HAP-1 (cell line): ENCODE measurements at regions not wholly inside any gene's neighbourhood (a gene's known extent, or its start where the extent isn't known, plus 50 kb on each side); places are given as distances from the start of the nearest gene placed in this dataset.

ENCODE experiments used
- DNase-seq, 2 experiments: peaks; one replicate each; pipeline ENCODE4 v3.0.0-alpha.2; 2016 to 2020; ENCODE audit warnings: low spot score in 2 of 2
- H3K27me3 ChIP-seq: fragments of 250-450 bp; sonication (Bioruptor Pico); 2 replicates; pipeline ENCODE4 v1.5.1; 2020; ENCODE audit warnings: low read depth, mild to moderate bottlenecking, moderate library complexity
- H3K36me3 ChIP-seq: fragments of 250-450 bp; sonication (Bioruptor Pico); replicated peaks from 2 replicates; pipeline ENCODE4 v1.5.1; 2020; ENCODE audit warnings: mild to moderate bottlenecking
- H3K4me1 ChIP-seq: fragments of 250-450 bp; sonication (Bioruptor Pico); 2 replicates; pipeline ENCODE4 v1.5.1; 2020; ENCODE audit warnings: mild to moderate bottlenecking
- H3K4me3 ChIP-seq: fragments of 250-450 bp; sonication (Bioruptor Pico); 2 replicates; pipeline ENCODE4 v1.5.1; 2020; ENCODE audit warnings: mild to moderate bottlenecking, moderate library complexity
- H3K9me3 ChIP-seq: fragments of 250-450 bp; sonication (Bioruptor Pico); 2 replicates; pipeline ENCODE4 v1.5.1; 2020; ENCODE audit warnings: mild to moderate bottlenecking, moderate library complexity
- in situ Hi-C: fragments of 300-500 bp; cut with MboI; formaldehyde crosslinking; loops from 3 replicates; pipeline ENCODE4 v1.14.3; 2020; ENCODE audit warnings: low sequenced_read_pairs, inconsistent platforms, mixed read lengths

GRCh38 chr1:220391491-220391890, 119.2 kb upstream of the RAB3GAP2 start:
- in situ Hi-C loops: no loop called here

GRCh38 chr1:220389634-220390033, 117.4 kb upstream of the RAB3GAP2 start:
- Histone ChIP-seq H3K9me3 (no peaks in the 10 kb centered on the region), H3K36me3 (no peaks in the 10 kb centered on the region)
- in situ Hi-C loops: no loop called here

More at GRCh38 chr1:220391491-220391890, 119.2 kb upstream of the RAB3GAP2 start:
- DNase-seq: no peak
- no peaks in the 10 kb centered on the region for H3K9me3 ChIP-seq
- H3K36me3 ChIP-seq: no peaks in the 10 kb centered on the region
- H3K4me1 ChIP-seq: no peaks in the 10 kb centered on the region
- peaks cover 2% of the 10 kb centered on the region for H3K27me3 ChIP-seq
- no peak overlapping the region for H3K4me3 ChIP-seq

GRCh38 chr1:220386494-220387195, 114.4 kb upstream of the RAB3GAP2 start:
- in situ Hi-C loops: no loop called here
- Histone ChIP-seq H3K36me3 (no peaks in the 10 kb centered on the region), H3K4me1 (peaks cover 12% of the 10 kb centered on the region), H3K27me3 (no peaks in the 10 kb centered on the region), H3K9me3 (no peaks in the 10 kb centered on the region), H3K4me3 (no peak overlapping the region)
- DNase-seq: no peak

More at GRCh38 chr1:220389634-220390033, 117.4 kb upstream of the RAB3GAP2 start:
- Histone ChIP-seq H3K4me3 (no peak overlapping the region), H3K27me3 (no peaks in the 10 kb centered on the region), H3K4me1 (no peaks in the 10 kb centered on the region)
- DNase-seq: no peak

GRCh38 chr1:220385158-220385557, 112.9 kb upstream of the RAB3GAP2 start:
- in situ Hi-C loops: no loop called here

GRCh38 chr1:220382994-220383393, 110.7 kb upstream of the RAB3GAP2 start:
- Histone ChIP-seq H3K27me3 (no peaks in the 10 kb centered on the region), H3K36me3 (no peaks in the 10 kb centered on the region), H3K4me1 (peaks cover 12% of the 10 kb centered on the region), H3K4me3 (no peak overlapping the region), H3K9me3 (no peaks in the 10 kb centered on the region)
- DNase-seq: peak; percentile 37 to 47
- in situ Hi-C loops: no loop called here

More at GRCh38 chr1:220385158-220385557, 112.9 kb upstream of the RAB3GAP2 start:
- DNase-seq: no peak
- H3K9me3 ChIP-seq: no peaks in the 10 kb centered on the region
- H3K27me3 ChIP-seq: no peaks in the 10 kb centered on the region
- no peak overlapping the region for H3K4me3 ChIP-seq
- H3K4me1 ChIP-seq: peaks cover 12% of the 10 kb centered on the region
- no peaks in the 10 kb centered on the region for H3K36me3 ChIP-seq

- in situ Hi-C loops: no loop called here
- DNase-seq: no peak
- Histone ChIP-seq H3K4me3 (no peak overlapping the region), H3K27me3 (no peaks in the 10 kb centered on the region), H3K9me3 (no peaks in the 10 kb centered on the region), H3K36me3 (no peaks in the 10 kb centered on the region), H3K4me1 (peaks cover 12% of the 10 kb centered on the region)
These were observed 108.6 kb upstream of the RAB3GAP2 start for GRCh38 chr1:220380885-220381284.

- Histone ChIP-seq H3K36me3 (no peaks in the 10 kb centered on the region), H3K4me1 (peaks cover 12% of the 10 kb centered on the region), H3K9me3 (no peaks in the 10 kb centered on the region), H3K4me3 (no peak overlapping the region), H3K27me3 (no peaks in the 10 kb centered on the region)
- in situ Hi-C loops: no loop called here
- no peak for DNase-seq
These were observed 106.5 kb upstream of the RAB3GAP2 start for GRCh38 chr1:220378571-220379302.

- Histone ChIP-seq H3K27me3 (no peaks in the 10 kb centered on the region), H3K4me3 (no peak overlapping the region), H3K4me1 (no peaks in the 10 kb centered on the region; the same call in 1 of the 2 replicates), H3K36me3 (no peaks in the 10 kb centered on the region), H3K9me3 (no peaks in the 10 kb centered on the region)
- DNase-seq: no peak
- in situ Hi-C loops: no loop called here
These were observed 103.5 kb upstream of the RAB3GAP2 start for GRCh38 chr1:220375715-220376114.

- Histone ChIP-seq H3K4me1 (peaks cover 4% of the 10 kb centered on the region), H3K9me3 (no peaks in the 10 kb centered on the region), H3K27me3 (no peaks in the 10 kb centered on the region), H3K4me3 (no peak overlapping the region), H3K36me3 (no peaks in the 10 kb centered on the region)
- DNase-seq: no peak
- in situ Hi-C loops: no loop called here
These were observed 102.2 kb upstream of the RAB3GAP2 start for GRCh38 chr1:220374449-220374848.

GRCh38 chr1:220372451-220372850, 100.2 kb upstream of the RAB3GAP2 start:
- H3K9me3 ChIP-seq: no peaks in the 10 kb centered on the region
- no peak for DNase-seq
- no peak overlapping the region for H3K4me3 ChIP-seq
- in situ Hi-C loops: no loop called here
- H3K27me3 ChIP-seq: no peaks in the 10 kb centered on the region
- no peaks in the 10 kb centered on the region for H3K36me3 ChIP-seq
- peaks cover 5% of the 10 kb centered on the region for H3K4me1 ChIP-seq

GRCh38 chr1:220371324-220371723, 99.1 kb upstream of the RAB3GAP2 start:
- Histone ChIP-seq H3K27me3 (no peaks in the 10 kb centered on the region), H3K9me3 (no peaks in the 10 kb centered on the region), H3K4me1 (peaks cover 5% of the 10 kb centered on the region), H3K36me3 (no peaks in the 10 kb centered on the region), H3K4me3 (no peak overlapping the region)
- DNase-seq: no peak
- in situ Hi-C loops: no loop called here

GRCh38 chr1:220370041-220370700, 97.9 kb upstream of the RAB3GAP2 start:
- Histone ChIP-seq H3K4me3 (no peak overlapping the region), H3K36me3 (no peaks in the 10 kb centered on the region), H3K4me1 (peaks cover 5% of the 10 kb centered on the region), H3K27me3 (no peaks in the 10 kb centered on the region), H3K9me3 (no peaks in the 10 kb centered on the region)
- in situ Hi-C loops: no loop called here
- peak in 1 of 2 experiments; percentile 30 for DNase-seq

- peaks cover 5% of the 10 kb centered on the region for H3K4me1 ChIP-seq
- H3K4me3 ChIP-seq: no peak overlapping the region
- in situ Hi-C loops: no loop called here
These were observed 97.3 kb upstream of the RAB3GAP2 start for GRCh38 chr1:220369511-220369910.

More at GRCh38 chr1:220369511-220369910, 97.3 kb upstream of the RAB3GAP2 start:
- Histone ChIP-seq H3K9me3 (no peaks in the 10 kb centered on the region), H3K36me3 (no peaks in the 10 kb centered on the region), H3K27me3 (no peaks in the 10 kb centered on the region)
- no peak for DNase-seq
